HL-60 (cell line): ENCODE measurements at regions not wholly inside any gene's neighbourhood (a gene's known extent, or its start where the extent isn't known, plus 50 kb on each side); places are given as distances from the start of the nearest gene placed in this dataset.

ENCODE experiments used
- CTCF ChIP-seq: IDR thresholded peaks from one replicate; pipeline ENCODE4 v1.5.1; 2011; ENCODE audit warnings: low read length, control low read depth, inconsistent platforms; ENCODE audit not compliant: insufficient read depth
- POLR2AphosphoS5 ChIP-seq: IDR thresholded peaks from 2 replicates; pipeline ENCODE4 v1.6.1; 2012; ENCODE audit warnings: low read depth
- REST ChIP-seq: IDR thresholded peaks from 2 replicates; pipeline ENCODE4 v1.6.1; 2012; ENCODE audit warnings: low read depth; ENCODE audit not compliant: insufficient replicate concordance

GRCh38 chr4:100936661-100937375 lies 410.5 kb downstream of the PPP3CA start:
- TF ChIP-seq CTCF (no peak), POLR2AphosphoS5 (no peak), REST (no peak)
